ENCODE measurements at regions not wholly inside any gene's neighbourhood (a gene's known extent, or its start where the extent isn't known, plus 50 kb on each side); places are given as distances from the start of the nearest gene placed in this dataset.

GRCh38 chr15:31503758-31504461 is 177.3 kb downstream of the KLF13 start (continued):
- TF ChIP-seq USF2 (IDR thresholded peaks at IDR 0.05; ENCODE audit: low read depth, low read length), result no peak
- TF ChIP-seq USF2 (CRISPR knock-in tag; IDR thresholded peaks at IDR 0.05; ENCODE audit: borderline replicate concordance), result no peak
- no peak for TF ChIP-seq ZNF407 (CRISPR knock-in tag; IDR thresholded peaks at IDR 0.05; ENCODE audit: not compliant biosample characterization)
- TF ChIP-seq ZEB1 (IDR thresholded peaks at IDR 0.05; ENCODE audit: insufficient replicate concordance, low read depth), result no peak
- TF ChIP-seq ZNF331 (CRISPR knock-in tag; IDR thresholded peaks at IDR 0.05), result no peak
- TF ChIP-seq ZNF770 (CRISPR knock-in tag; IDR thresholded peaks at IDR 0.05), result no peak
- no peak for TF ChIP-seq FOXM1 (CRISPR knock-in tag; IDR thresholded peaks at IDR 0.05)
- TF ChIP-seq ZNF549 (CRISPR knock-in tag; IDR thresholded peaks at IDR 0.05), result no peak
- TF ChIP-seq MATR3 (CRISPR knock-in tag; IDR thresholded peaks at IDR 0.05), result no peak
- TF ChIP-seq FIP1L1 (IDR thresholded peaks at IDR 0.05; ENCODE audit: borderline replicate concordance, insufficient read depth, low read depth, low read length), result no peak

Measured in HepG2 (cell line).